ENCODE measurements at regions not wholly inside any gene's neighbourhood (a gene's known extent, or its start where the extent isn't known, plus 50 kb on each side); places are given as distances from the start of the nearest gene placed in this dataset.

- DNase-seq (no peak), ATAC-seq (ENCODE audit: low read depth) (no peak)
- H3K27ac Mint-ChIP-seq = no peak overlapping the region
- H3K9me3 Mint-ChIP-seq = no peaks in the 10 kb centered on the region
- H3K4me1 Mint-ChIP-seq = no peaks in the 10 kb centered on the region
- H3K4me3 Mint-ChIP-seq = no peak overlapping the region
- POLR2A ChIA-PET = no interaction called here
- H3K36me3 Mint-ChIP-seq = no peaks in the 10 kb centered on the region
- no peaks in the 10 kb centered on the region for H3K27me3 Mint-ChIP-seq
These were observed 510.5 kb upstream of the TNC start for GRCh38 chr9:115628426-115628825.

- no peaks in the 10 kb centered on the region for H3K27me3 Mint-ChIP-seq
These were observed 512.2 kb upstream of the TNC start for GRCh38 chr9:115629879-115630840.

GRCh38 chr9:115632391-115632790 lies 514.4 kb upstream of the TNC start:
- POLR2A ChIA-PET = no interaction called here
- Mint-ChIP-seq H3K4me1 (no peaks in the 10 kb centered on the region), H3K36me3 (no peaks in the 10 kb centered on the region), H3K27ac (no peak overlapping the region), H3K27me3 (no peaks in the 10 kb centered on the region), H3K4me3 (no peak overlapping the region), H3K9me3 (no peaks in the 10 kb centered on the region)
- no peak for ATAC-seq (ENCODE audit: low read depth)
- DNase-seq = no peak

More at GRCh38 chr9:115629879-115630840, 512.2 kb upstream of the TNC start:
- no peak for ATAC-seq (ENCODE audit: low read depth)
- Mint-ChIP-seq H3K27ac (no peak overlapping the region), H3K4me1 (no peaks in the 10 kb centered on the region), H3K36me3 (no peaks in the 10 kb centered on the region), H3K4me3 (no peak overlapping the region), H3K9me3 (no peaks in the 10 kb centered on the region)
- POLR2A ChIA-PET = interaction anchor here (0.7 kb wide), 1 partner anchor 407 kb away, joined by 4 read pairs; no protein-coding TSS in a partner anchor
- no peak for DNase-seq

- DNase-seq (no peak), ATAC-seq (ENCODE audit: low read depth) (no peak)
- no peak overlapping the region for H3K27ac Mint-ChIP-seq
- no peaks in the 10 kb centered on the region for H3K27me3 Mint-ChIP-seq
- no peaks in the 10 kb centered on the region for H3K4me1 Mint-ChIP-seq
- H3K36me3 Mint-ChIP-seq = no peaks in the 10 kb centered on the region
- POLR2A ChIA-PET = no interaction called here
- H3K4me3 Mint-ChIP-seq = no peak overlapping the region
- no peaks in the 10 kb centered on the region for H3K9me3 Mint-ChIP-seq
These were observed 515.1 kb upstream of the TNC start for GRCh38 chr9:115633104-115633503.

- ATAC-seq (ENCODE audit: low read depth) (no peak), DNase-seq (no peak)
- POLR2A ChIA-PET = no interaction called here
- H3K4me3 Mint-ChIP-seq = no peak overlapping the region
- H3K4me1 Mint-ChIP-seq = no peaks in the 10 kb centered on the region
- H3K9me3 Mint-ChIP-seq = no peaks in the 10 kb centered on the region
- no peak overlapping the region for H3K27ac Mint-ChIP-seq
- H3K27me3 Mint-ChIP-seq = no peaks in the 10 kb centered on the region
- H3K36me3 Mint-ChIP-seq = no peaks in the 10 kb centered on the region
These were observed 517.8 kb upstream of the PAPPA start for GRCh38 chr9:115635680-115636383.

GRCh38 chr9:115636596-115636995 lies 517.0 kb upstream of the PAPPA start:
- POLR2A ChIA-PET = no interaction called here
- DNase-seq (no peak), ATAC-seq (ENCODE audit: low read depth) (no peak)
- H3K4me3 Mint-ChIP-seq = no peak overlapping the region
- no peak overlapping the region for H3K27ac Mint-ChIP-seq
- H3K27me3 Mint-ChIP-seq = no peaks in the 10 kb centered on the region
- no peaks in the 10 kb centered on the region for H3K4me1 Mint-ChIP-seq
- H3K36me3 Mint-ChIP-seq = no peaks in the 10 kb centered on the region
- H3K9me3 Mint-ChIP-seq = no peaks in the 10 kb centered on the region

- H3K9me3 Mint-ChIP-seq = no peaks in the 10 kb centered on the region
- no peaks in the 10 kb centered on the region for H3K27me3 Mint-ChIP-seq
- H3K27ac Mint-ChIP-seq = no peak overlapping the region
- no peak for DNase-seq
- POLR2A ChIA-PET = no interaction called here
- H3K36me3 Mint-ChIP-seq = no peaks in the 10 kb centered on the region
- no peaks in the 10 kb centered on the region for H3K4me1 Mint-ChIP-seq
- no peak overlapping the region for H3K4me3 Mint-ChIP-seq
- ATAC-seq (ENCODE audit: low read depth) = no peak
These were observed 515.9 kb upstream of the PAPPA start for GRCh38 chr9:115637661-115638060.

GRCh38 chr9:115640887-115641286 lies 512.7 kb upstream of the PAPPA start:
- Mint-ChIP-seq H3K4me1 (no peaks in the 10 kb centered on the region), H3K27me3 (no peaks in the 10 kb centered on the region), H3K9me3 (no peaks in the 10 kb centered on the region), H3K36me3 (no peaks in the 10 kb centered on the region), H3K4me3 (no peak overlapping the region), H3K27ac (no peak overlapping the region)
- ATAC-seq (ENCODE audit: low read depth) (no peak), DNase-seq (no peak)
- POLR2A ChIA-PET = no interaction called here

GRCh38 chr9:115642285-115642684 lies 511.3 kb upstream of the PAPPA start:
- Mint-ChIP-seq H3K27me3 (no peaks in the 10 kb centered on the region), H3K9me3 (no peaks in the 10 kb centered on the region), H3K4me3 (no peak overlapping the region), H3K36me3 (no peaks in the 10 kb centered on the region), H3K27ac (no peak overlapping the region), H3K4me1 (no peaks in the 10 kb centered on the region)
- DNase-seq = no peak
- POLR2A ChIA-PET = no interaction called here
- ATAC-seq (ENCODE audit: low read depth) = no peak

GRCh38 chr9:115643948-115644727 lies 509.5 kb upstream of the PAPPA start:
- no peak overlapping the region for H3K27ac Mint-ChIP-seq
- no peaks in the 10 kb centered on the region for H3K27me3 Mint-ChIP-seq
- DNase-seq (no peak), ATAC-seq (ENCODE audit: low read depth) (no peak)
- POLR2A ChIA-PET = no interaction called here
- H3K4me1 Mint-ChIP-seq = no peaks in the 10 kb centered on the region
- H3K4me3 Mint-ChIP-seq = no peak overlapping the region
- H3K9me3 Mint-ChIP-seq = no peaks in the 10 kb centered on the region
- no peaks in the 10 kb centered on the region for H3K36me3 Mint-ChIP-seq

- no peak overlapping the region for H3K4me3 Mint-ChIP-seq
- H3K27ac Mint-ChIP-seq = no peak overlapping the region
- no peak for DNase-seq
These were observed 503.6 kb upstream of the PAPPA start for GRCh38 chr9:115649991-115650472.

GRCh38 chr9:115650768-115651167 lies 502.8 kb upstream of the PAPPA start:
- no peak for ATAC-seq (ENCODE audit: low read depth)
- POLR2A ChIA-PET = no interaction called here
- Mint-ChIP-seq H3K4me1 (no peaks in the 10 kb centered on the region), H3K27me3 (peaks cover 2% of the 10 kb centered on the region), H3K36me3 (no peaks in the 10 kb centered on the region), H3K9me3 (no peaks in the 10 kb centered on the region), H3K27ac (no peak overlapping the region), H3K4me3 (no peak overlapping the region)
- no peak for DNase-seq

More at GRCh38 chr9:115649991-115650472, 503.6 kb upstream of the PAPPA start:
- Mint-ChIP-seq H3K27me3 (peaks cover 2% of the 10 kb centered on the region), H3K4me1 (no peaks in the 10 kb centered on the region), H3K9me3 (no peaks in the 10 kb centered on the region), H3K36me3 (no peaks in the 10 kb centered on the region)
- ATAC-seq (ENCODE audit: low read depth) = no peak
- POLR2A ChIA-PET = no interaction called here

GRCh38 chr9:115651461-115651860 lies 502.1 kb upstream of the PAPPA start:
- H3K9me3 Mint-ChIP-seq = no peaks in the 10 kb centered on the region
- ATAC-seq (ENCODE audit: low read depth) (no peak), DNase-seq (no peak)
- no peak overlapping the region for H3K27ac Mint-ChIP-seq
- H3K4me3 Mint-ChIP-seq = no peak overlapping the region
- H3K36me3 Mint-ChIP-seq = no peaks in the 10 kb centered on the region
- H3K4me1 Mint-ChIP-seq = no peaks in the 10 kb centered on the region
- POLR2A ChIA-PET = no interaction called here
- H3K27me3 Mint-ChIP-seq = peaks cover 2% of the 10 kb centered on the region
